KBM-7 (cell line): ENCODE measurements at regions not wholly inside any gene's neighbourhood (a gene's known extent, or its start where the extent isn't known, plus 50 kb on each side); places are given as distances from the start of the nearest gene placed in this dataset.
"Not testable (repeated sequence)": the region's sequence is repeated elsewhere in the genome, so short reads cannot be mapped to it uniquely, and the experiment has no call there.

ENCODE experiments used
- DNase-seq: peaks from one replicate; pipeline ENCODE4 v3.0.0-alpha.2; 2015
- in situ Hi-C: fragments of 300-500 bp; cut with MboI; formaldehyde crosslinking; loops from 2 replicates; pipeline ENCODE4 v1.14.3; 2020; ENCODE audit warnings: low sequenced_read_pairs, low pct_unique_long_range_greater_than_20kb, mixed read lengths

GRCh38 chr14:103257211-103257962 is 76.7 kb upstream of the EIF5 start:
- no peak for DNase-seq

GRCh38 chr14:103258211-103258610 is 75.8 kb upstream of the EIF5 start:
- in situ Hi-C loops: no loop called here

More at GRCh38 chr14:103257211-103257962, 76.7 kb upstream of the EIF5 start:
- in situ Hi-C loops: no loop called here

GRCh38 chr14:103259184-103259583 is 74.9 kb upstream of the EIF5 start:
- no peak for DNase-seq
- in situ Hi-C loops: no loop called here

More at GRCh38 chr14:103258211-103258610, 75.8 kb upstream of the EIF5 start:
- no peak for DNase-seq

- in situ Hi-C loops: no loop called here
- no peak for DNase-seq
Measured at GRCh38 chr14:103259801-103260628, 74.0 kb upstream of the EIF5 start.

- DNase-seq: peak; percentile 21
Measured at GRCh38 chr14:103260629-103261124, 73.4 kb upstream of the EIF5 start.

GRCh38 chr14:103267226-103267910 is 66.7 kb upstream of the EIF5 start:
- no peak for DNase-seq
- in situ Hi-C loops: no loop called here

More at GRCh38 chr14:103260629-103261124, 73.4 kb upstream of the EIF5 start:
- in situ Hi-C loops: no loop called here

GRCh38 chr14:103271189-103271588 is 62.8 kb upstream of the EIF5 start:
- in situ Hi-C loops: no loop called here
- DNase-seq: no peak

GRCh38 chr14:103273145-103273744 is 60.8 kb upstream of the EIF5 start:
- DNase-seq: no peak
- in situ Hi-C loops: no loop called here

- in situ Hi-C loops: no loop called here
Measured at GRCh38 chr14:103273745-103274615, 60.1 kb upstream of the EIF5 start.

GRCh38 chr14:103275000-103275399 is 59.0 kb upstream of the EIF5 start:
- in situ Hi-C loops: loop anchor here (25.0 kb wide), 1 partner anchor 188 kb away; the partner anchor contains the start of genes EXOC3L4 and LBHD2

More at GRCh38 chr14:103273745-103274615, 60.1 kb upstream of the EIF5 start:
- DNase-seq: no peak

GRCh38 chr14:103277931-103278330 is 56.1 kb upstream of the EIF5 start:
- in situ Hi-C loops: loop anchor here (25.0 kb wide), 1 partner anchor 191 kb away; the partner anchor contains the start of genes EXOC3L4 and LBHD2
- no peak for DNase-seq

More at GRCh38 chr14:103275000-103275399, 59.0 kb upstream of the EIF5 start:
- DNase-seq: no peak

- in situ Hi-C loops: loop anchor here (25.0 kb wide), 1 partner anchor 192 kb away; the partner anchor contains the start of genes EXOC3L4 and LBHD2
Measured at GRCh38 chr14:103279142-103280025, 54.7 kb upstream of the EIF5 start.

GRCh38 chr14:103280278-103280928 is 53.6 kb upstream of the EIF5 start:
- DNase-seq: peak; percentile 50
- in situ Hi-C loops: loop anchor here (25.0 kb wide), 1 partner anchor 193 kb away; the partner anchor contains the start of genes EXOC3L4 and LBHD2

More at GRCh38 chr14:103279142-103280025, 54.7 kb upstream of the EIF5 start:
- DNase-seq: no peak

GRCh38 chr14:103281496-103282231 is 52.4 kb upstream of the EIF5 start:
- DNase-seq: peak; percentile 62
- in situ Hi-C loops: loop anchor here (25.0 kb wide), 1 partner anchor 194 kb away; the partner anchor contains the start of genes EXOC3L4 and LBHD2

- DNase-seq: not testable (repeated sequence)
- in situ Hi-C loops: loop anchor here (25.0 kb wide), 1 partner anchor 195 kb away; the partner anchor contains the start of genes EXOC3L4 and LBHD2
Measured at GRCh38 chr14:103282309-103282708, 51.7 kb upstream of the EIF5 start.
